Neutrophil (primary cell): ENCODE measurements at regions not wholly inside any gene's neighbourhood (a gene's known extent, or its start where the extent isn't known, plus 50 kb on each side); places are given as distances from the start of the nearest gene placed in this dataset.

ENCODE experiments used
- H3K27ac ChIP-seq: fragments of 200-600 bp; sonication (generic); 2 replicates; pipeline ENCODE4 v1.5.1; 2016; ENCODE audit warnings: mild to moderate bottlenecking, moderate library complexity
- H3K27me3 ChIP-seq: fragments of 200-600 bp; sonication (generic); 2 replicates; pipeline ENCODE4 v1.6.0; 2016; ENCODE audit warnings: mild to moderate bottlenecking
- H3K36me3 ChIP-seq: fragments of 200-600 bp; sonication (generic); 2 replicates; pipeline ENCODE4 v1.5.1; 2017
- H3K4me1 ChIP-seq, 2 experiments: fragments of 200-600 bp in 1 of 2; sonication (generic) in 1 of 2; 1 replicate in 1 of 2; 2 replicates in 1 of 2; pipeline versions ENCODE4 v1.5.1 to v1.6.1; 2013 to 2016; ENCODE audit warnings: low read depth in 1 of 2, low read length in 1 of 2, mild to moderate bottlenecking in 1 of 2, moderate library complexity in 1 of 2; ENCODE audit not compliant: control insufficient read depth in 1 of 2, insufficient read depth in 1 of 2
- H3K4me3 ChIP-seq, 2 experiments: fragments of 200-600 bp in 1 of 2; sonication (generic) in 1 of 2; 1 replicate in 1 of 2; 2 replicates in 1 of 2; pipeline ENCODE4 v1.5.1; 2013 to 2016; ENCODE audit warnings: low read depth in 1 of 2, low read length in 1 of 2, mild to moderate bottlenecking in 1 of 2, moderate library complexity in 1 of 2
- H3K9me3 ChIP-seq: fragments of 200-600 bp; sonication (generic); 2 replicates; pipeline ENCODE4 v1.5.1; 2016
- CTCF ChIP-seq: fragments of 200-600 bp; sonication (generic); IDR thresholded peaks from 2 replicates; pipeline ENCODE4 v1.5.1; 2016; ENCODE audit warnings: antibody characterized with exemption

GRCh38 chr12:131555197-131555846, 155.6 kb upstream of the SFSWAP start:
- H3K27ac ChIP-seq, result no peak overlapping the region
- no peaks in the 10 kb centered on the region for H3K36me3 ChIP-seq
- no peak overlapping the region for H3K4me3 ChIP-seq
- no peaks in the 10 kb centered on the region for H3K27me3 ChIP-seq
- H3K4me1 ChIP-seq, result peaks cover under 1 to 4% of the 10 kb centered on the region in 2 experiments
- no peaks in the 10 kb centered on the region for H3K9me3 ChIP-seq
- TF ChIP-seq CTCF, result no peak

GRCh38 chr12:131555866-131556265, 155.0 kb upstream of the SFSWAP start:
- TF ChIP-seq CTCF, result no peak
- H3K27me3 ChIP-seq, result no peaks in the 10 kb centered on the region
- no peak overlapping the region for H3K4me3 ChIP-seq
- H3K9me3 ChIP-seq, result no peaks in the 10 kb centered on the region
- no peaks in the 10 kb centered on the region for H3K4me1 ChIP-seq
- H3K36me3 ChIP-seq, result no peaks in the 10 kb centered on the region
- no peak overlapping the region for H3K27ac ChIP-seq

GRCh38 chr12:131557078-131557709, 153.7 kb upstream of the SFSWAP start:
- no peaks in the 10 kb centered on the region for H3K27me3 ChIP-seq
- no peaks in the 10 kb centered on the region for H3K9me3 ChIP-seq
- no peaks in the 10 kb centered on the region for H3K4me1 ChIP-seq
- no peaks in the 10 kb centered on the region for H3K36me3 ChIP-seq
- H3K4me3 ChIP-seq, result no peak overlapping the region
- H3K27ac ChIP-seq, result no peak overlapping the region
- no peak for TF ChIP-seq CTCF

- no peak overlapping the region for H3K27ac ChIP-seq
- no peak for TF ChIP-seq CTCF
These were observed 151.1 kb upstream of the SFSWAP start for GRCh38 chr12:131559517-131560516.

GRCh38 chr12:131561051-131561450, 149.8 kb upstream of the SFSWAP start:
- H3K4me1 ChIP-seq, result no peaks in the 10 kb centered on the region
- no peaks in the 10 kb centered on the region for H3K9me3 ChIP-seq
- TF ChIP-seq CTCF, result no peak
- H3K36me3 ChIP-seq, result no peaks in the 10 kb centered on the region
- H3K27ac ChIP-seq, result no peak overlapping the region
- H3K27me3 ChIP-seq, result no peaks in the 10 kb centered on the region
- no peak overlapping the region for H3K4me3 ChIP-seq

More at GRCh38 chr12:131559517-131560516, 151.1 kb upstream of the SFSWAP start:
- Histone ChIP-seq H3K36me3 (no peaks in the 10 kb centered on the region), H3K4me3 (no peak overlapping the region), H3K27me3 (no peaks in the 10 kb centered on the region), H3K4me1 (no peaks in the 10 kb centered on the region), H3K9me3 (no peaks in the 10 kb centered on the region)
